ENCODE measurements at regions not wholly inside any gene's neighbourhood (a gene's known extent, or its start where the extent isn't known, plus 50 kb on each side); places are given as distances from the start of the nearest gene placed in this dataset.

DNA sequence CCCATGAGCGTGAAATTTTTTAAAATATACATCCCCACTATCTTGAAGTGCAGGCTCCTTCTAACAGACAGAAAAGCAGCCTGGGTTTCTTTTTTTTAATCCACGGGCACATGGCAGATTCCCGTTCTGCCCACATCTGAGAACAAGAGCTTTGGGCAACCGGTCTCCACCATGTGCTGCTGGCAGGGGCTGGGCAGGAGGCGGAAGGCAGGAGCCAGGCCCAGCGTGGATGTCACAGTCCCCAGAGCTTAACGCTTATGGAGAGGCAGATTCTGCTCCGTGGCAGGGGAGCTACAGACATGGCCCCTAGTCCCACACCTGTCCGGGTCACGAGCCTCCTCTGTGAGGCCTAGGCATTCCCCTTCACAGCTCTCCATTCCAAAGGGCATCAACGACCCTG lies 503.0 kb upstream of the MYT1L start:
- DNase-seq (ENCODE audit: low spot score): no peak
- intact Hi-C loops (cut with DNase I): no loop called here

DNA sequence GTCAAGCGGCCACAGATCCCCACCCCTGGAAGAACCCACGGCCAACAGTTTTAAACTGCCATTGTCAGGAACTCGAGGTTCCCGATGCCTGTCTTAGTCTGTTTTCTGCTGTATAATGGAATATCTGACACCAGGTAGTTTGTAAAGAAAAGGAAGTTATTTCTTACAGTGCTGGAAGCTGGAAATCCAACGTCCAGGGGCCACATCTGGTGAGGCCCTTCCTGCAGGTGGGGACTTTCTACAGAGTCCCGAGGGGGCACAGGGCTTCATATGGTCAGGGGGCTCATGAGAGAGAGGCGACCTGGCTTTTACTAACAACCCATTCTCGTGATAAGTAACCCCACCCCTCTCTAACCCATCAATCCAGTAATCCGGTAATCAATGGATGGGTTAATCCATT lies 501.6 kb upstream of the MYT1L start:
- intact Hi-C loops (cut with DNase I): no loop called here

DNA sequence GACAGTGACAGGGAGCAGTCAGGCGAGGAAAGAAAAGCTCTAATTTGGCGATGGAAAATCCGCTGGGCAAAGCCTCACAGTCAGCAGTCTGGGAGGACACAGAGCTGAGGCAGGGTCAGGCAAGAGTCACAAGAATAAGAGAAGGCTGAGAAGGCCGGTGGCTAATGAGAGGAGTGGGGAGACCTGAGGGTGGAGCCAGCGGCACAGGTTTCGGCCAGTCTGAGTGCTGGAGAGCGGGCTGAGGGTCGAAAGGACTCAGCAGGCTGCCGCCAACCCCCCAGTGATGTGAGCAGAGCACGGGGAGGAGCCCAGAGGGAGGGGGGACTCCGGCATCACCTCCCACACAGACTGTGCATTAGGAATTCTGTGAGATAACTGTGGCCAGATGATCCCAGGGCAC lies 500.6 kb upstream of the MYT1L start:
- intact Hi-C loops (cut with DNase I): no loop called here
- no peak for DNase-seq (ENCODE audit: low spot score)

More for the DNA sequence above, 501.6 kb upstream of the MYT1L start:
- no peak for DNase-seq (ENCODE audit: low spot score)

DNA sequence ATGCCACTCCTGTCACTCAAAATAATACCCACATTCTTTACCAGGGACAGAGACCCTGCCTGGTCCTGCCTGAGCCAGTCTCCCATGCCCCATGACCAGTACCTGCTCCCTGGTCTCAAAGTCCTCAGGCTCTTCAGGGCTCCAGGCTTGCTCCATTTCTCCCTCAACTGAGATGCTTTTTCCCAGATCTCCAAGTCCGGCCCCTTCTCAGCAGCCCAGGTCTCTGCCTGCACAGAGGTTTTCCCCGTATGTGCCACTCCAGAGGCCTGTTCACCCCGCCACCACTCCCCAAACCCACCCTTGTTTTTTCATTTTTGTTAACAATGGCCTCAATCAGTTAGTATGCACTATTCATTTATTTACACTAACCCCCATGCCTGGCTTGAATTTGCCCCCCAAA lies 499.5 kb upstream of the MYT1L start:
- DNase-seq (ENCODE audit: low spot score): no peak
- intact Hi-C loops (cut with DNase I): no loop called here

DNA sequence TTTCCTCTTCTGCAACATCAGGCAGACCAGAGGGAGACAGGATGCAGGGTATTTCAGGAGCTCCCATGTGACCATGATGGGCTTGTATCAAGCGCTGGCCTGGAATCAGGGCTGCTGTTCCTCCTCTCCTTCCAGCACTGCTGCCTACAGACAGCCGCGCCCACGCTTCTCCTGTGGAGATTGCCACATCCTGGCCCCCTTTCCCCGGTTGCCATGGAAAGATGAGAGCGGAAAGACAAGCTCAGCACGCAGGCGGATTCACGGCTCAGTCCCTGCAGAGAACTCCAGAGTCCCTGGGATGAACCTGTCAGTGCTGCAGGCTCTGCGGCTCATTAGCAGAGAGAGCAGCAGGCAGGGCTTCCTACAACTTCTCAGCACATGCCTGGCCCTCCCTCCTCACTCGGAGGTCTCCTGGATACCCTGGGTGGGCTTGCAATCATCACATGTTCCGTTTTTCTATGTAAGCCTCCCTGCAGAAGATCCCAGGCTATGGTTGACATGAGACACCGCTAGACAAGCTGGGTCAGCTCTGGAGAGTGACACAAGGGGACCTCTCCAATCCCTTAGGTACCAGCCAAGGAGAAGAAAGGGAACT lies 497.8 kb upstream of the MYT1L start:
- DNase-seq (ENCODE audit: low spot score): peak; percentile 49
- intact Hi-C loops (cut with DNase I): loop anchor here in 1 of 2 donors (5.0 kb wide), 1 partner anchor 1837 kb away; no protein-coding TSS in a partner anchor

DNA sequence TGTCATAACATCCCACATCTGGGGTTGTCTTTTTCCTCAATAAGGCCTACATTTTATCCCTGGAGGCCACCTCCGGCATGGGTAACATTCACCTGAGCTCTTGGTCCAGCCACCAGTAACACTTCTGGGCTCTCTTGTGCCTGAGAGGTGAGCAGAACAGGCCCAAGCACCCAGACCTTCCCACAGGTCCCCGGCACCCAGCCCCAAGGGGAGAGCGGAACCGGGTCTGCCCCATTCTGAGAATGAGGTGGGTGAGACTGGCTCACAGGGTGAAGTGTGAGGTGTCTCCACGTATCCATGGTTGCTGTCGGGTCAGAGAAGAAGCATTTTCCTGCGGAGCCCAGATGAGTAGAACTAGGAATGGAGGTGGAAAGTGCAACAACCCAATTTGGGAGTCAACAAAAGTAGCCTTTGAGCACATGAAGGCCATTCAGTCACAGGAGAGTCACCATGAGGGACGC lies 496.7 kb upstream of the MYT1L start:
- intact Hi-C loops (cut with DNase I): loop anchor here in 1 of 2 donors (5.0 kb wide), 1 partner anchor 1835 kb away; no protein-coding TSS in a partner anchor
- peak; percentile 43 for DNase-seq (ENCODE audit: low spot score)

DNA sequence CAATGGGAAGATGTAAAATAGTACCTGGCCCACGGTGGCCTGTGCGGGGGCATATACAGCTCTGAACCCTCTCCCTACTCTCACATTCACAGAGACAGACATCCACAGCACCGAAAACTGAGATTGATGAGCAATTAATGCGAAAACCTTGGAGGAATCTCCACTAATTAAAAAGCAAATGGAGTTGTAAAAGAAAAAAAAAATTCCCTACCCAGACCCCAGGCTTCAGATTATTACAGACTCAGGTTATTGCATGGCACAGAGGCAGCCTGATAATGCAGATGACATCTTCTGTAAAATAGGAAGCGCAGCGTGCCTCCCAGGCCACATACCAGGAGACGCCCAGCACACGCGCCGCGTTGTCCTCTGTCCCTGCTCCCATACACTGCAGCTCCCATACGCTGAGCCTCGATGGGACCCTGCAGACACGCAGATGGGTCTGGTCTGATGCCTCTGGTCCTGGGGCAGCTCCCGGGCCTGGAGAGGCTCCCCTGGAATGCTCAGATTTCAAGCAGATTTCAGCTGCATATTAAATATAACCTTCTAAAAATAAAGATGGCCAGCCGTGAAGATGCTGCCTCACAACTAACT lies 496.1 kb upstream of the MYT1L start:
- DNase-seq (ENCODE audit: low spot score): peak; percentile 46
- intact Hi-C loops (cut with DNase I): loop anchor here in 1 of 2 donors (5.0 kb wide), 1 partner anchor 1835 kb away; no protein-coding TSS in a partner anchor

DNA sequence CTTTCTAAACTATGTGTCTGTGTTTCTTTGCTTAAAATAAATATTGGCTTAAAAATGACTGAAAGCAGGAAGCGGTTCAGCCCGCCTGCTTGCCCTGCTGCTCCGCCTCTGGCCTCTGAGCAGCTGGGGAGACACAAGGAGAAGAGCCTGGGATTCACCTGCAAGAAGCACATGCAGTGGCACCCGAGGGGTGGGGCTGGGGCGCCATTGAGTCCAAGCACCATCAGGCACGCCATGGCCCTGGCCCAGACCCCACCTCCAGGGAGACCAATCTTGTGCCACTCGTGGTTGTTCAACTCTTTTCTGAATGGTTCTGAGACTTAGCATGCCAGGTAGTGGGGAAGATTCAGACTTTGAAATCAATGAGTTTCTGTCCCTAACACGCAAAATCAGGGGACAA lies 495.5 kb upstream of the MYT1L start:
- intact Hi-C loops (cut with DNase I): loop anchor here in 1 of 2 donors (5.0 kb wide), 1 partner anchor 1834 kb away; no protein-coding TSS in a partner anchor
- peak; percentile 59 for DNase-seq (ENCODE audit: low spot score)

DNA sequence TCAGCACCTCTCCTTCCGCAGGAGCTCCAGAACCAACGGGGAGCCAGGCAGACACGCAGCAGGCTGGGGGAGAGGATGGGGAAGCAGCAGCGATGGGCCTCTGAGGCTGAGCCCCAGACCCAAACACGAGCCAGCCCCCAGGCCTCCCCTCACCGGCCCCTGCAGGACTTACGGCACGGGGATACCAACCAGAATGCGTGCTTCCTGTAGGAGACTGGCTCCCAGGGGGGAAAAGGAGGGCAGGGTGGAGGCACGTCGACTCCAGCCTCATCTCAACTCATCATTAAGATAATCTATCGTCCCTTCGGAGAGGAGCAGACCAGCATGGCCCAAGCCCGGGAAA lies 495.1 kb upstream of the MYT1L start:
- intact Hi-C loops (cut with DNase I): loop anchor here in 1 of 2 donors (5.0 kb wide), 1 partner anchor 1834 kb away; no protein-coding TSS in a partner anchor
- DNase-seq (ENCODE audit: low spot score): peak; percentile 51

DNA sequence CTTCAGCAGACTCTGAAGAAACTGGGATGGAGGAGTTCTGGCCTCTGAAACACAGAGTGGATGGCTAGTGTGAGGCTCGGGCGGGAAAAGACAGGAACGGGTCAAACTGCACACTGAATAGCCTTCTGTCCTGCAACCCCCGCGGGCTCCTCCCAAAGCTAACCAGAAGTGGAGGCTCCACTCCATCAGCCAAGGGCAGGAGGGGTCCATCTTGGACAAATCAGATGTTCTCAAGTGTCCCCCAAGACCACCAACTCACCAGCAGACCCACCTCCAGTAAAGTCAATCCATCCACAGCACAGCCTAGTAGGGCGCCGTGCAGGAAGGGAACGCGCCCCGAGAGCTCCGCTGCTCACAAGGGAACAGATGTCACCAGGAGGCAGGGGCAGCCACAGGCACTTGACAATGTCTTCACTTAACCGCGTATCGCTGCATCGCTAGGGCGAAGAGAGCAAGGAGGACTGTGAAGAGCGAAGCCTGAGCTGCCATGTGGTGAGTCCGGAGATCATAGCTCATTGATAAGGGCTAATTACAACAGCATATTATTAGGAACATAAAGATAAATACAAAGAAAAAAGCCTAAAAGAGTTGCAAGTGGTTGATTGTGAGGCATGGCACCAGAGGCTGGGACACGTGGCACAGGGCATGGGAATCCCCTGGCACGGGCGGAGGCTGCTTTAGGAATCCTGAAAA lies 494.6 kb upstream of the MYT1L start:
- intact Hi-C loops (cut with DNase I): loop anchor here in 1 of 2 donors (5.0 kb wide), 1 partner anchor 1833 kb away; no protein-coding TSS in a partner anchor
- DNase-seq (ENCODE audit: low spot score): no peak

DNA sequence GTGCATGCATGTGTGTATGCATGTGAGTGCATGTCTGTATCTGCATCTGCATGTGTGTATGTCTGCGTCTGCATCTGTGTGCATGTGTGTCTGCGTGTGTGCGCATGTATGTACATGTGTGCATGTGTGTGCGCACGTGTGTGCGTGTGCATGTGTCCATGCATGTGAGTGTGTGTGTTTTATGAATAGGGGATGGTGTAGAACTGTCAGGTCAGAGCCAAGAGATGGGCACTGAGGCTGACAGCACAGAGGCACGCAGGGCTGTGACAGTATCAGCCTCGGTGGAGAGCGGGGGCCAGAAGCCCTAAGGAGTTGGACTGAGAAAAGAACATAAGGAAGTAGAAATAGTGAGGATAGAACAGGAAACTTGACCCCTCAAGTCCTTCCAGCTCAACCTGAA lies 494.0 kb upstream of the MYT1L start:
- no peak for DNase-seq (ENCODE audit: low spot score)
- intact Hi-C loops (cut with DNase I): loop anchor here in 1 of 2 donors (5.0 kb wide), 1 partner anchor 1833 kb away; no protein-coding TSS in a partner anchor

DNA sequence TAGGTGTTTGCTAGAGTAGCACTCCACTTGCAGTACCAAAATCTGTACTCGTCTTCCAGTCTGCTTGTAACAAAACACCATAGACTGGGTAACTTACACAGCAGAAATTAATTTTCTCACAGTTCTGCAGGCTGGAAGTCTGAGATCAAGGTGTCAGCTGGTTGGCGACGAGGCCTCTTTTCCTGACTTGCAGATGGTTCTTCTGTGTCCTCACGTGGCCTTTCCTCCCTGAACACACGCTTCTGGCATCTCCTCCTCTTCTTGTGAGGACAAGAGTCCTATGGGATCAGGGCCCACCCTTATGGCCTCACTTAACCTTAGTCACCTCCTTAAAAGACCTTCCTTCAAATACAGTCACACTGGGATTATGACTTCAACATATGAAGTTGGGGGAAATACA lies 493.5 kb upstream of the MYT1L start:
- intact Hi-C loops (cut with DNase I): loop anchor here in 1 of 2 donors (1.0 kb wide), 1 partner anchor 27 kb away; no protein-coding TSS in a partner anchor
- no peak for DNase-seq (ENCODE audit: low spot score)

DNA sequence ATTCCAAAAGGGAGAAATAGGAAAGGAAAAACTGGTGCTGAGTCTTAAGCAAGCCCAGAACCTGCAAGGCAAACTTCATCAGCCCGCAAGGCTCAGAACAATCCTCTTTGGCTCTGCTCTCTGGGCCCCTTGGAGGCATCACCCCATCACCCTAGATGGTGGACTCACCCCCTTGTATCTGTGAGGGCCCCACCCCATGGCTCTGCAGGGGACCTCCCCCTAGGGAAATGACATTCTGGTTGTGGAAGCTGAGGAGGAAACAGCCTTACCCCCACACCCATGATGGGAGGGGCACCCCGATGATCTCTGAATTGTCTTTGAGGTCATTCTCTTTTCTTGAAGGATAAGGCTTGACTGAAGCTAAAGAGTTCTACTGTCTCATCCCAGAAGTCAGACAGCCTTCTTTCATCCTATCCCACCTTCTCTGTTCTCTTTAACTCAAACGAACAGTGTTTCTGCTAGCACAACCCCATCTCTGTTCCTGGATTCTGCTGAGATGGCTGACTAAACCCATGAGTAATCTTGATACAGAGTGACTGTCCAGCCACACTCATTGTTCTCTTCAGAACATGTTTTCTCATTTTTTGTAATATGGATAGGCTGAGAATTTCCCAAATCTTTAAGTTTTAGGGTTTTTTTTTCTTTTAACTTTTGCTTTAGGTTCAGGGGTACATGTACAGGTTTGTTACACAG lies 492.1 kb upstream of the MYT1L start:
- no peak for DNase-seq (ENCODE audit: low spot score)
- intact Hi-C loops (cut with DNase I): no loop called here

DNA sequence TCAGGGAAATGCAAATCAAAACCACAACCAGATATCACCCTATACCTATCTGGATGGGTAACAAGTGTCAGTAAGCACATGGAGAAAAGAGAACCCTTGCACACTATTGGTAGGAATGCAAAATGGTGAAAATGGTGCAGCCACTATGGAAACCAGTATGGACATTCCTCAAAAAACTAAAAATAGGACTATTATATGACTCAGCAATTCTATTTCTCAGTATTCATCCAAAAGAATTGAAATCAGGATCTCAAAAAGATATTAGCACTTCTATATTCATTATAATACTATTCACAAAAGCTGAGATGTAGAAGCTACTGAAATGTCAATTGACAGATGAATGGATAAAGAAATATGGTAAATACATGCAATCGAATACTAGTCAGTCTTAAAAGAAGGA lies 491.1 kb upstream of the MYT1L start:
- no peak for DNase-seq (ENCODE audit: low spot score)
- intact Hi-C loops (cut with DNase I): no loop called here

DNA sequence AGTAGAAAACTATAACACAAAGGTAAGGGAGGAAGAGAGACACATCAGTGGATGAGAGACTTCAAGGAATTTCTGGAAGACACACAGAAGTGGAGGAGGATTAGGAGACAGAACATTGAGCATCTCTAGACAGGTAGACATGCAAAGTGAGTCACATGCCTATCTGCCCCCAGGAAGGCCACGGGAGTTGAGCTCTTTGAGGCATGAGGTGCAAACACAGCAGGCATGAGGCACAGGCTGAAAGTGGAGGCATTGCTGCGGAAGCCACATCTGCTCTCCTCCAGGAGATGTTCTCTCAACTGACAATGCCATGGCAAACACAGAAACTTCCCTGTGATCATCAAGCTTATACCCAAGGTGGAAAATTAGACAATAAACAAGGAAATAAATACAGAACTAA lies 481.6 kb upstream of the MYT1L start:
- intact Hi-C loops (cut with DNase I): no loop called here
- DNase-seq (ENCODE audit: low spot score): no peak

DNA sequence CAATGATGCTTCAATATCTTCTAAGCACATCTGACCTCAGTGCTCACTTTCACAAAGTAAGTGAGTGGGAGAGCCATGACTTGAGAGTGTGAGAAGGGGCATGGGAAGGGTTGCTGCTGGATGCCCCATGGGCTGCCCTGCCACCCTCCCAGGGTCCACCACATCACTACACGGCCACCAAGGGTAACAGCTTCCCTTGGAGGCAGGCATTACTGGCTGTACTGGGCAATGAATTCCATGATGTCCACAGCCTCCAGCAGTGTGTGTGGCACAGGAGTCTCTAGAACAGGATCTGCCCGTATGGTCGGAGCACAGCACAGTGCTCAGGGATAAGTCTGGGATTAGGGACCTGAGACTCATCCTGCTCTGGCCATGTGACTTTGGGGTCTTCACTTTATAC lies 481.0 kb upstream of the MYT1L start:
- DNase-seq (ENCODE audit: low spot score): no peak
- intact Hi-C loops (cut with DNase I): no loop called here

DNA sequence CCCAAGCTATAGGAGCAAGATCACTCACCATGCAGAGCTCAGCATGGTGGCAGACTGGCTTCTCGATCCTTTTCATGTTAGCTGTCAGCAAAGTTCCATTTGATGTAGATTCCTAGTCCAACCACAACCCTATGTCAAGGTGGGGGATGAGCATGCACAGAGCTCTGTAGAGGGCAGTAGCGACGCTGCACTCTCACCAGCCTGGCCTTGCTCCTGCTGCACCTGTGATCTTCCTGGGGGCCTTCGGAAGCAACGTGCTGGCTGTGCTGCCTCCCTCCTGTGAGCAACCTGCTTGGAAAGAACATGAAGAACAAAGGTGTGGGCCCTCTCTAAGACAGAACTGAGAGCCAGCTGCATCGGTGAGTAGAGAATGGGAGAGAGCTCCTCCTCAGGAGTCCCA lies 479.4 kb upstream of the MYT1L start:
- intact Hi-C loops (cut with DNase I): no loop called here
- DNase-seq (ENCODE audit: low spot score): no peak

DNA sequence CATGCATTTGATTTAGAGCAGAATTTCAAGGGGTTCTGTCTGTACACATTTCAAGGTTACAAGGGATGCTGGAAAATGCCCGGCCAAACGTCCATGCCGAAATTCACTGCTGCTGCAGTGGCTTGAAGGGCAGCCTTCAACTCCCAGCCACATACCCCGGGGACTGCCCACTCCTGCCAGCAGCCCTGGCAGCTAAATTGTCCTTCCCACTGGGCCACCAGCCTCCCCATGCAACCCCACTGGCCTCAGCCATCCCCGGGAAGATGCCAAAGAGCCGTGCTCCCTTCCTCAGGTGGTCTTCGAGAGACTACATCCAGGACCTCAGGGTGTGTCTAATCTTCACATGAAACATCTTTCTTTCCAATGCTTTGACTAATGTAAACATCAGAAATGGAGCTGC lies 478.7 kb upstream of the MYT1L start:
- DNase-seq (ENCODE audit: low spot score): no peak
- intact Hi-C loops (cut with DNase I): no loop called here

DNA sequence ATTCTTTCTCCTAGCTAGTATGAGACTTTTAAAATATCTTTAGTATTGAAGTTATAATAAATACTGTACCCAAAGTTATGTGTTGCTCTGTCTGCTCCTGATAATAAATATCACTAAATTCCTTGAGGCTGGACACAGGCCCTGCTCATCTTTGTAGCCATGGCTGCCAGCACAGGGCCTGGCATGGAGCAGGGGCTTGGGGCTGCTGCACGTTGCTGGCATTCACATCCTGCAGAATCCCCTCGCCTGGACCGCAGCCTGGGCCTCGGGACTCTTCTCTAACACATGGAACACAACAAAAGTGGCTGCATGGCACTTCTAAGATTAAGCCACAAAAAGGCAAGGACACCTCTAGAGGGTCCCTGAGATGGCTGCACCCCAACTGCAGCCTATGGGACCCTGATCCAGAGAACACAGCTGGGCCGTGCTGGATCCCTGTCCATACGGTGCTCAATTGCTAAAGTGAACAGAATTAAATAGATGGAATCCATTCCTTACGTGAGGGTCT lies 477.5 kb upstream of the MYT1L start:
- DNase-seq (ENCODE audit: low spot score): no peak
- intact Hi-C loops (cut with DNase I): no loop called here

DNA sequence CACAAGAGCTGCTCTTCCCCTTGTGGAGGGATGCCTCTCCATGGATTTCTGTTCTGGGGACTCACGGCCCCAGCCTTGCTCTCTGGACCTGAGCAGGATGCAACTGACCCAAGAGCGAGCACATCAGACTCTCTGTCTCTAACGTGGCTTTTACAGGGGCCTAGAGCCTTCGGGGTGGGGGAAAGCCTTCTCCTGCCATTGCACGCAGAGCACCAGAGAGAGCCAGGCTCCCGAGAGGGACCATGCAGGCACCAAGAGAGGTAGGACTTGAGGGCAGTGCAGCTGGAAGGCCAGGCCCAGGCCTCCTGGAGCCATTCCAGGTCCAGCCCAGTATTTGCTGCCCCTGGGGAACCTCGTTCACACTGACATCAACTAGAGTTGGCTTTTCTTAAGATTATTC lies 475.6 kb upstream of the MYT1L start:
- DNase-seq (ENCODE audit: low spot score): no peak
- intact Hi-C loops (cut with DNase I): no loop called here
